ENCODE measurements at regions not wholly inside any gene's neighbourhood (a gene's known extent, or its start where the extent isn't known, plus 50 kb on each side); places are given as distances from the start of the nearest gene placed in this dataset.
A peak's percentile ranks its signal among the peaks of the same experiment; 100 is the strongest.

- peak; percentile 32 for TF ChIP-seq PRDM10 (IDR thresholded peaks at IDR 0.05; ENCODE audit: partially characterized antibody)
- TF ChIP-seq YBX1 (IDR thresholded peaks at IDR 0.05): no peak
- TF ChIP-seq ETV6 (IDR thresholded peaks at IDR 0.05; ENCODE audit: borderline replicate concordance in 1 of 2, low read depth in 2 of 2, low read length in 1 of 2): no peak
- no peak for TF ChIP-seq ETV6 (CRISPR knock-in tag; IDR thresholded peaks at IDR 0.05; ENCODE audit: borderline replicate concordance)
- TF ChIP-seq ZNF197 (CRISPR knock-in tag; IDR thresholded peaks at IDR 0.05; ENCODE audit: low read depth): no peak
- 0 out of 2 replicates have a peak, but pooled peaks have one; percentile 62 for TF ChIP-seq CTBP1 (IDR thresholded peaks at IDR 0.05; ENCODE audit: borderline replicate concordance)
- no peak for TF ChIP-seq NR1H2 (CRISPR knock-in tag; IDR thresholded peaks at IDR 0.05)
- TF ChIP-seq WHSC1 (IDR thresholded peaks at IDR 0.05; ENCODE audit: low read length): no peak
- peak; percentile 17 to 42; a peak in 1 of 4 replicates for TF ChIP-seq TBL1XR1 (IDR thresholded peaks at IDR 0.05; ENCODE audit: low read length in 2 of 2)
- TF ChIP-seq POLR2A (conservative IDR thresholded peaks at IDR 0.05): peak; percentile 36; the same call in 1 of the 2 replicates
- no peak for TF ChIP-seq CBX5 (IDR thresholded peaks at IDR 0.05; ENCODE audit: borderline replicate concordance, low read depth)
- TF ChIP-seq BRF1 (IDR thresholded peaks at IDR 0.05; ENCODE audit: borderline replicate concordance, extremely low read depth, insufficient read length): no peak
- TF ChIP-seq FOXM1 (IDR thresholded peaks at IDR 0.05; ENCODE audit: low read depth): no peak
- TF ChIP-seq FOXM1 (CRISPR knock-in tag; IDR thresholded peaks at IDR 0.05; ENCODE audit: low read depth): no peak
- TF ChIP-seq TCFL5 (CRISPR knock-in tag; conservative IDR thresholded peaks at IDR 0.05): no peak
- TF ChIP-seq TBP (optimal IDR thresholded peaks at IDR 0.05; ENCODE audit: low read depth, low read length): peak; percentile 63
- TF ChIP-seq ZEB2 (IDR thresholded peaks at IDR 0.05): peak; percentile 45; the same call in 1 of the 2 replicates
- no peak for TF ChIP-seq ZNF24 (IDR thresholded peaks at IDR 0.05)
- TF ChIP-seq CTCF (IDR thresholded peaks at IDR 0.05 in 2 of 3, conservative IDR thresholded peaks at IDR 0.05 in 1 of 3; ENCODE audit: insufficient read depth in 2 of 3, low read depth in 1 of 3, low read length in 3 of 3): peak in 1 of 3 experiments; percentile 48; a peak in 2 of 6 replicates
- no peak for TF ChIP-seq MCM7 (IDR thresholded peaks at IDR 0.05)
- TF ChIP-seq SOX6 (IDR thresholded peaks at IDR 0.05): peak; percentile 69
- peak; percentile 25; the same call in 1 of the 2 replicates for TF ChIP-seq CREB3L1 (IDR thresholded peaks at IDR 0.05; ENCODE audit: borderline replicate concordance, low read depth)
Measured at GRCh38 chr6:6872459-6873344, 235.1 kb upstream of the RREB1 start (continued).

All from K562 (cell line).